A549 (cell line): ENCODE measurements at regions not wholly inside any gene's neighbourhood (a gene's known extent, or its start where the extent isn't known, plus 50 kb on each side); places are given as distances from the start of the nearest gene placed in this dataset.
"Not testable (repeated sequence)": the region's sequence is repeated elsewhere in the genome, so short reads cannot be mapped to it uniquely, and the experiment has no call there.

Experiments used
- CTCF ChIP-seq: fragments of >200 bp; sonication (Bioruptor Twin); formaldehyde crosslinking; IDR thresholded peaks from 3 replicates; pipeline ENCODE4 v1.5.1; 2016
- EP300 ChIP-seq, 2 experiments: fragments of >200 bp; sonication (Bioruptor Twin); formaldehyde crosslinking; IDR thresholded peaks; 2 replicates in 1 of 2; 3 replicates in 1 of 2; pipeline ENCODE4 v1.6.1; 2016 to 2017
- HEYL ChIP-seq: fragments of 250-450 bp; sonication (Bioruptor Pico); IDR thresholded peaks from 2 replicates; pipeline ENCODE4 v1.8.0; 2021; ENCODE audit warnings: mild to moderate bottlenecking, moderate library complexity
- POLR2A ChIP-seq: IDR thresholded peaks from 2 replicates; pipeline ENCODE4 v1.6.1; 2012; ENCODE audit warnings: mild to moderate bottlenecking, low read length

DNA sequence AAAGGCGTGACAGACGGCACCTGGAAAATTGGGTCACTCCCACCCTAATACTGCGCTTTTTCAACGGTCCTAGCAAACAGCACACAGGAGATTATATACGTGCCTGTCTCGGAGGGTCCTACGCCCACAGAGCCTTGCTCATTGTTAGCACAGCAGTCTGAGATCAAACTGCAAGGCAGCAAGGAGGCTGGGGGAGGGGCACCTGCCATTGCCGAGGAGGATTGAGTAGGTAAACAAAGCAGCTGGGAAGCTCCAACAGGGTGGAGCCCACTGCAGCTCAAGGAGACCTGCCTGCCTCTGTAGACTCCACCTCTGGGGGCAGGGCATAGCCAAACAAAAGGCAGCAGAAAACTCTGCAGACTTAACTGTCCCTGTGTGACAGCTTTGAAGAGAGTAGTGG, 543.0 kb upstream of the MIS18BP1 start:
- not testable (repeated sequence) for TF ChIP-seq EP300 (IDR thresholded peaks at IDR 0.05); CTCF; HEYL; POLR2A
